ENCODE measurements at regions not wholly inside any gene's neighbourhood (a gene's known extent, or its start where the extent isn't known, plus 50 kb on each side); places are given as distances from the start of the nearest gene placed in this dataset.

DNA sequence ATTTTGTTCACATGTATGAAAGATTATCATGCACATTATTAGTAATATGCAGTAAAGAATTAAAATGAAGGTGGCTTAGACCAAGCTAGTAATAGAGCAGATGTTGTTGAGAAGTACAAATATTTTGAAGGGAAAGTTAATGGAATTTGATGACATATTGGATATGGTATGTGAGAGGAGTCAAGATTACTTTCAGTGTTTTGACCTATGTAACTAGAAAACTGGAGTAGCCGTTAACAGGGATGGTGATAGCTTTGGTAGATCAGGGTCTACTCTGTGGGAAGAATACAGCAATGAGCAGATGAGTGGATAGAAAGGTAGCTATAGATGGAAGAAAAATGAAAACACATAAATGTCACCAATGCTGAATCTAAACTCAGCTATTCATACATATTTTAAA, 163.2 kb upstream of the LRRC7 start:
- H3K9me3 ChIP-seq: no peaks in the 10 kb centered on the region
- WGBS, 2 donors: 69 to 80% methylated on average over 1 of the region's 1 CpG
- H3K27ac ChIP-seq: no peak overlapping the region
- DNase-seq: no peak
- intact Hi-C loops (cut with DNase I): no loop called here
- no peak for TF ChIP-seq POLR2A (IDR thresholded peaks at IDR 0.05)
- no peak for TF ChIP-seq EP300 (IDR thresholded peaks at IDR 0.05)
- TF ChIP-seq POLR2AphosphoS5 (IDR thresholded peaks at IDR 0.05): no peak
- no peak for TF ChIP-seq CTCF (IDR thresholded peaks at IDR 0.05)
- no peaks in the 10 kb centered on the region for H3K27me3 ChIP-seq
- no peaks in the 10 kb centered on the region for H3K36me3 ChIP-seq
- H3K4me3 ChIP-seq: no peak overlapping the region
- no peaks in the 10 kb centered on the region for H3K4me1 ChIP-seq

- Histone ChIP-seq H3K4me3 (no peak overlapping the region), H3K36me3 (no peaks in the 10 kb centered on the region), H3K4me1 (no peaks in the 10 kb centered on the region), H3K9me3 (no peaks in the 10 kb centered on the region), H3K27me3 (no peaks in the 10 kb centered on the region), H3K27ac (no peak overlapping the region)
- intact Hi-C loops (cut with DNase I): no loop called here
- no peak for TF ChIP-seq POLR2AphosphoS5 (IDR thresholded peaks at IDR 0.05)
- no peak for TF ChIP-seq EP300 (IDR thresholded peaks at IDR 0.05)
- no peak for TF ChIP-seq CTCF (IDR thresholded peaks at IDR 0.05)
- no peak for TF ChIP-seq POLR2A (IDR thresholded peaks at IDR 0.05)
- WGBS, 2 donors: 48 to 87% methylated on average over 3 of the region's 3 CpGs
- no peak for DNase-seq
Observed at GRCh38 chr1:69406244-69406643, 161.5 kb upstream of the LRRC7 start.

DNA sequence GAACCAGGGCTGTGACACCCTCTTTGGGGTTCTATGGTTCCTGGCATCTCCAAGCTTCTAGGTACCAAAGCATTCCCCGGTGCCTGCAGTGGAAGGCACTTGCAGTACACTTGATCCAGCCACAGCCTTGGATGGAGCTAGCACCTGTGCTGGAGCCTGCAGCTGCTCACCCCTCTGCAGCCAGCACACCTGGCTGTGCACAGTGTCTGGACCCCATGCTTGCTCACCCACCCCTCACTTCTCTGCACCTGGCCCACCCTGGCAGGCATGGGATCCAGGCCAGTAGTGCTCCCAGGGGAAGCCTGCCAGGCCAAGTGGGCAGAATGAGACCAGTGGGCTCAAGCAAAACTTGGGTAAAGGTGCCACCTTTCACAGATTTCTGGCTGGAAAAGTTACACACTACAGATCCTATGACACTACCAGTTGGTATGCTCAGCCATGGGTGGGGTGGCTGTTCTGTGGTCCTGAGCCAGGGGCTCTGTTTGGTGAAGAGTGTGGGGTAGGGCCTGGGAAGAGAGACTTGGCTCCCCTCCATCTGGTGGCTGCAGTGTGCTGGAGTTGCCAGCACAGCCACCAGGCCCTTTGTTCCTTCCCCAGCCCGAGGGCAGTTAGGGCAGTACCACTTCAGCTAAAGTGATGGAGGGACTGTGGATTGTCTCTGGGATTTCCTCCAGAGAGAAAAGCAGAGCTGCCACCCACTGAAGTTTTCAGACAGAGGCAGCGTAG, 157.8 kb upstream of the LRRC7 start:
- DNase-seq: no peak
- intact Hi-C loops (cut with DNase I): no loop called here
- no peak overlapping the region for H3K27ac ChIP-seq
- H3K36me3 ChIP-seq: no peaks in the 10 kb centered on the region
- no peak for TF ChIP-seq EP300 (IDR thresholded peaks at IDR 0.05)
- H3K4me3 ChIP-seq: no peak overlapping the region
- H3K4me1 ChIP-seq: no peaks in the 10 kb centered on the region
- no peaks in the 10 kb centered on the region for H3K27me3 ChIP-seq
- no peaks in the 10 kb centered on the region for H3K9me3 ChIP-seq
- 76 to 77% methylated on average over 3 of the region's 3 CpGs for whole genome bisulfite sequencing, 2 donors

- H3K9me3 ChIP-seq: peaks cover 0 to 1% (median 0%) of the 10 kb centered on the region in 4 donors
- no peaks in the 10 kb centered on the region for H3K27me3 ChIP-seq
- 70 to 80% methylated on average over 3 of the region's 3 CpGs for WGBS, 2 donors
- no peaks in the 10 kb centered on the region for H3K4me1 ChIP-seq
- H3K4me3 ChIP-seq: no peak overlapping the region
- DNase-seq: no peak
- intact Hi-C loops (cut with DNase I): no loop called here
- H3K36me3 ChIP-seq: no peaks in the 10 kb centered on the region
- TF ChIP-seq POLR2AphosphoS5 (IDR thresholded peaks at IDR 0.05) (no peak), POLR2A (IDR thresholded peaks at IDR 0.05) (no peak), CTCF (IDR thresholded peaks at IDR 0.05) (no peak), EP300 (IDR thresholded peaks at IDR 0.05) (no peak)
- no peak overlapping the region for H3K27ac ChIP-seq
Observed at GRCh38 chr1:69410457-69410850, 157.3 kb upstream of the LRRC7 start.

- intact Hi-C loops (cut with DNase I): no loop called here
- no peak overlapping the region for H3K27ac ChIP-seq
- peak; percentile 46 for DNase-seq
- H3K9me3 ChIP-seq: peaks cover 0 to 2% (median 0%) of the 10 kb centered on the region in 4 donors
- TF ChIP-seq POLR2A (IDR thresholded peaks at IDR 0.05): no peak
- TF ChIP-seq EP300 (IDR thresholded peaks at IDR 0.05): no peak
- no peak for TF ChIP-seq POLR2AphosphoS5 (IDR thresholded peaks at IDR 0.05)
- TF ChIP-seq CTCF (IDR thresholded peaks at IDR 0.05): no peak
- no peaks in the 10 kb centered on the region for H3K36me3 ChIP-seq
- no peak overlapping the region for H3K4me3 ChIP-seq
- H3K4me1 ChIP-seq: no peaks in the 10 kb centered on the region
- 55 to 76% methylated on average over 2 of the region's 2 CpGs for WGBS, 2 donors
- no peaks in the 10 kb centered on the region for H3K27me3 ChIP-seq
Observed at GRCh38 chr1:69410893-69411292, 156.8 kb upstream of the LRRC7 start.

Measured in sigmoid colon (tissue), 6 donors.